HepG2 (cell line): ENCODE measurements at regions not wholly inside any gene's neighbourhood (a gene's known extent, or its start where the extent isn't known, plus 50 kb on each side); places are given as distances from the start of the nearest gene placed in this dataset.

Experiments used
- ATAC-seq: fragments of 200-7000 bp; cut with Tn5 transposase; 3 replicates; pipeline ENCODE4 v1.9.1; 2020; ENCODE audit warnings: mild to moderate bottlenecking, moderate library complexity
- BruUV-seq: library from RNA; stranded (reverse); fragments of 400-500 nt; replicated peaks from 2 replicates; lab custom pipeline; 2021; lab: Mats Ljungman, UMichigan
- CTCF ChIA-PET: fragments of 300-600 bp; formaldehyde crosslinking; extraction: SDS; loops from one replicate; lab custom pipeline; 2021; ENCODE audit warnings: low total read pairs, inconsistent platforms, low intra/inter-chr PET ratio; lab: Yijun Ruan, JAX
- POLR2A ChIA-PET: fragments of 350-600 bp; sonication (Branson Sonifier 250); formaldehyde crosslinking; loops from one replicate; lab custom pipeline; 2020; ENCODE audit warnings: antibody characterized with exemption, inconsistent platforms; lab: Yijun Ruan, JAX
- DNase-seq: peaks from one replicate; pipeline ENCODE4 v3.0.0-alpha.2; 2015; ENCODE audit warnings: low spot score
- FAIRE-seq: peaks from 3 replicates; lab custom pipeline; 2011; peaks lifted over from hg19 to GRCh38; lab: Jason Lieb, UNC
- H2AFZ ChIP-seq: one replicate; pipeline ENCODE4 v1.6.1; 2011; ENCODE audit warnings: low read length, inconsistent platforms
- H3K27ac ChIP-seq: fragments of 300-600 bp; 3 replicates; pipeline ENCODE4 v1.8.0; 2011; ENCODE audit warnings: mixed run types, mild to moderate bottlenecking, mixed read lengths, low read length, inconsistent platforms; ENCODE audit not compliant: insufficient read depth; ENCODE audit errors: extremely low read length
- H3K27me3 ChIP-seq, 2 experiments: fragments of 200-600 bp in 1 of 2; 2 replicates in 1 of 2; 3 replicates in 1 of 2; pipeline versions ENCODE4 v1.6.0 to v1.8.0; 2011; ENCODE audit warnings: low read length in 2 of 2, mild to moderate bottlenecking in 2 of 2, moderate library complexity in 2 of 2, inconsistent platforms in 1 of 2; ENCODE audit not compliant: insufficient read depth in 2 of 2, control insufficient read depth in 1 of 2
- H3K36me3 ChIP-seq, 2 experiments: fragments of 200-600 bp in 1 of 2; replicated peaks in 1 of 2; 2 replicates in 1 of 2; 3 replicates in 1 of 2; pipeline versions ENCODE4 v1.5.1 to v1.8.0; 2011; ENCODE audit warnings: low read length in 2 of 2, inconsistent platforms in 1 of 2; ENCODE audit not compliant: insufficient read depth in 2 of 2, control insufficient read depth in 1 of 2
- H3K4me1 ChIP-seq: 2 replicates; pipeline ENCODE4 v1.5.1; 2012; ENCODE audit warnings: low read length, inconsistent platforms; ENCODE audit not compliant: insufficient read depth
- H3K4me2 ChIP-seq: 2 replicates; pipeline ENCODE4 v1.6.0; 2011; ENCODE audit warnings: low read depth, low read length, inconsistent platforms
- H3K4me3 ChIP-seq, 3 experiments: fragments of 200-600 bp in 1 of 3; sonication (generic), shearing (Covaris generic) in 1 of 3; replicated peaks in 1 of 3; 2 replicates each; pipeline ENCODE4 v1.5.1; 2011 to 2016; ENCODE audit warnings: low read length in 3 of 3, inconsistent platforms in 2 of 3, low read depth in 2 of 3, mild to moderate bottlenecking in 2 of 3, control low read depth in 1 of 3, mixed read lengths in 1 of 3; ENCODE audit not compliant: insufficient read depth in 1 of 3
- H3K79me2 ChIP-seq: one replicate; pipeline ENCODE4 v1.6.1; 2011; ENCODE audit warnings: low read length, inconsistent platforms; ENCODE audit not compliant: insufficient read depth
- H3K9ac ChIP-seq: 2 replicates; pipeline ENCODE4 v1.6.0; 2011; ENCODE audit warnings: mild to moderate bottlenecking, low read depth, low read length, inconsistent platforms; ENCODE audit not compliant: insufficient read depth
- H3K9me3 ChIP-seq: 2 replicates; pipeline ENCODE4 v1.5.1; 2012; ENCODE audit warnings: mild to moderate bottlenecking, low read length
- H4K20me1 ChIP-seq: 2 replicates; pipeline ENCODE4 v1.6.0; 2011; ENCODE audit warnings: inconsistent platforms, mild to moderate bottlenecking, low read length, moderate library complexity; ENCODE audit not compliant: insufficient read depth
- ESRRA ChIP-seq: sonication (generic); formaldehyde crosslinking; IDR thresholded peaks from 2 replicates; pipeline ENCODE4 v1.5.1; 2020; ENCODE audit warnings: mild to moderate bottlenecking, low read depth, missing genetic modification reagents
- FIP1L1 ChIP-seq: fragments of 200-400 bp; formaldehyde crosslinking; IDR thresholded peaks from 2 replicates; pipeline ENCODE4 v1.6.1; 2018; ENCODE audit warnings: low read depth, mild to moderate bottlenecking, low read length, moderate library complexity, borderline replicate concordance; ENCODE audit not compliant: insufficient read depth
- MAFF ChIP-seq: IDR thresholded peaks from 2 replicates; pipeline ENCODE4 v1.6.1; 2011; ENCODE audit warnings: low read depth, low read length, improper control_type of control experiment
- MAFK ChIP-seq, 2 experiments: IDR thresholded peaks in 1 of 2; conservative IDR thresholded peaks in 1 of 2; 2 replicates each; pipeline ENCODE4 v1.6.1; 2011; ENCODE audit warnings: improper control_type of control experiment in 2 of 2, low read length in 2 of 2
- RNF2 ChIP-seq: fragments of 450-650 bp; conservative IDR thresholded peaks from 2 replicates; pipeline ENCODE4 v1.6.1; 2016; ENCODE audit warnings: low read depth
- ZFP36L1 ChIP-seq: sonication (generic); formaldehyde crosslinking; IDR thresholded peaks from 2 replicates; pipeline ENCODE4 v1.8.0; 2022; ENCODE audit warnings: mild to moderate bottlenecking, missing genetic modification reagents, moderate library complexity
- ZNF17 ChIP-seq: sonication (generic); formaldehyde crosslinking; IDR thresholded peaks from 2 replicates; pipeline ENCODE4 v1.5.0; 2020; ENCODE audit warnings: mild to moderate bottlenecking, missing genetic modification reagents
- ZNF274 ChIP-seq: sonication (generic); formaldehyde crosslinking; IDR thresholded peaks from 2 replicates; pipeline ENCODE4 v1.5.1; 2020; ENCODE audit warnings: mild to moderate bottlenecking, missing genetic modification reagents
- ZNF713 ChIP-seq: sonication (generic); formaldehyde crosslinking; IDR thresholded peaks from 2 replicates; pipeline ENCODE4 v1.4.0; 2020; ENCODE audit warnings: mild to moderate bottlenecking, missing genetic modification reagents
- WGBS: methylation state at CpG from one replicate; pipeline ENCODE4 v1.1.6; 2017; ENCODE audit warnings: low lambda C conversion rate; 5-methylcytosine and 5-hydroxymethylcytosine counted together
- in situ Hi-C: cut with HindIII; loops from 2 replicates; pipeline ENCODE4 v1.10.0; 2017; ENCODE audit warnings: low pct_unique_long_range_greater_than_20kb; ENCODE audit not compliant: extremely low pct_ligation_motif_present
- intact Hi-C: fragments of 100-400 bp; cut with micrococcal nuclease; formaldehyde crosslinking; loops from one replicate; pipeline ENCODE4 v1.10.0; 2022; ENCODE audit not compliant: unreplicated experiment

DNA sequence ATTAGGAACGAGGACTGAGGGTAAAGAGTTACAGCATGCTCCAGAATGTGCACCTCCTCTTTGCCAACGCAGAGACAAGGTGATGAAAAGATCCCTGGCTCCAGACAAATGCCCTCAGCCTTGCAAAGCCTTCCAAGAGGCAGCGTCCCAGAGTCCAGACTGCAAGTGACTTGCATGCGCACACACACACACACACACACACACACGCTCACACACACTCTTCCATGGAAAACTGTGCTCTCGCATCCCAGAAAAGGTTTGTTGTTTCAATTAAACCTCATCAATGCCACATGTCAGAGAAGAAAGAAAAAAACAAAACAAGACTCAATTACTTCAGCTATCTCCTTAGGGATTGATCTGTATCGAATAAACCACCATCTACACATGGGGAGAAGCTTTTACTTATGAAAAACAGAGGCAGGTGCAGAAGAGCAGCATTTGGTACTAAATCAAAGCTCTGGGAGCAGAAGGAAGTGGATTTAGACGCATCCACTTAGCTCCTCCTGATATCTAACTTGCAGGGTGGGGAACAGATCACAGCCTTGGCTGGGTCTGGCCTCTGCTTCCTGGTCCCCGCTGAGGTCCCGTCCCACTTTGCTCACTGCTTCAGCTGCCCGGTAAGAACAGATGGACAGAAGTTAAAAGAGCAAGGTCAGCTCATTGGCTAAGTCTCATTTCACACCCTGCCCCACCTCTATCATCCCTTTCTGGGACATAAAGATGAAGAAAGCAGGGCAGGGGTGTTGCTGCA lies 249.8 kb upstream of the BLID start:
- H3K27ac ChIP-seq = no peak overlapping the region
- no peaks in the 10 kb centered on the region for H4K20me1 ChIP-seq
- CTCF ChIA-PET = no interaction called here
- no peak overlapping the region for H2AFZ ChIP-seq
- FAIRE-seq (no peak), ATAC-seq (no peak), DNase-seq (no peak)
- no peak overlapping the region for H3K9ac ChIP-seq
- BruUV-seq = no TSS peak
- H3K4me1 ChIP-seq = peaks cover 18% of the 10 kb centered on the region
- 15% methylated on average over 11 of the region's 11 CpGs for WGBS
- POLR2A ChIA-PET = no interaction called here
- intact Hi-C loops = loop anchor here (5.0 to 10.0 kb wide), 2 partner anchors 77 to 151 kb away; no protein-coding TSS in a partner anchor
- TF ChIP-seq MAFF = 0 out of 2 replicates have a peak, but pooled peaks have one; percentile 11
- peak in 1 of 2 experiments; percentile 43; a peak in 2 of 4 replicates for TF ChIP-seq MAFK (conservative IDR thresholded peaks at IDR 0.05 in 1 of 2, IDR thresholded peaks at IDR 0.05 in 1 of 2; ENCODE audit: low read length in 2 of 2)
- no peak for TF ChIP-seq ZNF713 (CRISPR knock-in tag)
- H3K9me3 ChIP-seq = no peaks in the 10 kb centered on the region
- in situ Hi-C loops = no loop called here
- no peaks in the 10 kb centered on the region for H3K27me3 ChIP-seq
- H3K79me2 ChIP-seq = no peaks in the 10 kb centered on the region
- H3K36me3 ChIP-seq = no peaks in the 10 kb centered on the region
- 0 out of 2 replicates have a peak overlapping the region, but pooled peaks have one; percentile 8 for H3K4me2 ChIP-seq
- H3K4me3 ChIP-seq = no peak overlapping the region

GRCh38 chr11:122363296-122363695 lies 247.3 kb upstream of the BLID start:
- intact Hi-C loops (loop anchor here (10.0 kb wide), 1 partner anchor 148 kb away; no protein-coding TSS in a partner anchor), in situ Hi-C loops (no loop called here)
- Histone ChIP-seq H3K27ac (no peak overlapping the region), H3K4me3 (no peak overlapping the region), H3K4me2 (no peak overlapping the region), H3K27me3 (no peaks in the 10 kb centered on the region), H3K36me3 (no peaks in the 10 kb centered on the region), H4K20me1 (no peaks in the 10 kb centered on the region), H3K9me3 (no peaks in the 10 kb centered on the region), H2AFZ (no peak overlapping the region), H3K9ac (no peak overlapping the region), H3K79me2 (no peaks in the 10 kb centered on the region), H3K4me1 (peaks cover 15% of the 10 kb centered on the region)
- no TSS peak for BruUV-seq
- DNase-seq (no peak), FAIRE-seq (no peak), ATAC-seq (no peak)
- TF ChIP-seq ESRRA (CRISPR knock-in tag) (no peak), ZNF274 (CRISPR knock-in tag) (no peak), FIP1L1 (no peak), RNF2 (no peak), ZNF17 (CRISPR knock-in tag) (no peak), ZFP36L1 (CRISPR knock-in tag) (no peak)
- CTCF ChIA-PET = no interaction called here
- POLR2A ChIA-PET = no interaction called here
- WGBS = 42% methylated on average over 4 of the region's 5 CpGs
